GM21447 (cell line): ENCODE measurements at regions not wholly inside any gene's neighbourhood (a gene's known extent, or its start where the extent isn't known, plus 50 kb on each side); places are given as distances from the start of the nearest gene placed in this dataset.
"Not testable (repeated sequence)": the region's sequence is repeated elsewhere in the genome, so short reads cannot be mapped to it uniquely, and the experiment has no call there.

Experiments
- ATAC-seq: cut with Tn5 transposase; IDR thresholded peaks from one replicate; pipeline ENCODE4 v1.9.1; 2021; ENCODE audit not compliant: unreplicated experiment

DNA sequence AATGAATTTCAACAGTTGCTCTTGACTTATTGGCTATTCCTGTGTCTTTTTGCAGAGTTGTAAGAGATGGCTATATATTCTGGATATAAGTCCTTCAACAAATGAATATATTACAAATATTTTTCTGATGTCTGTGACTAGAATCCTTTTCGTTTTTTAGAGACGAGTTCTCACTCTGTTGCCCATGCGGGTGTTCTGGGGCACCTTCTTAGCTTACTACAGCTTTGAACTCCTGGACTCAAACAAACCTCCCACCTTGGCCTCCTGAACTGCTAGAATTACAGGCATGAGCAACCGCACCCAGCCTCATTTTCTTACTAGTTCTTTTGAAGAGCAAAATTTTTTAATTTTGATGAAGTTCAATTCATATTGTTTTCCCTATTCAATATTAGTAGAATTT, 287.8 kb downstream of the LIG4 start:
- ATAC-seq = no peak

DNA sequence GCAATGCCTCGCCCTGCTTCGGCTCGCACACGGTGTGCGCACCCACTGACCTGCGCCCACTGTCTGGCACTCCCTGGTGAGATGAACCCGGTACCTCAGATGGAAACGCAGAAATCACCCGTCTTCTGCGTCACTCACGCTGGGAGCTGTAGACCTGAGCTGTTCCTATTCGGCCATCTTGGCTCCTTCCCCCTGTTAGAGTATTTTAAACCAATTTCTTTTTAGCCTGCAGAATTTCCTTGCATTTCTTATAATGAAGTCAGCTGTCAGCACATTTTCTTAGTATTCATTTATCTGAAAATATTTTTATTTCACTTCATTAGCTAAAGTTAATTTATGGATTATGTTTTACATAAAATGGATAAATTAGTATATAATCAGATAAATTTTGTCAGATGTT, 288.8 kb downstream of the LIG4 start:
- not testable (repeated sequence) for ATAC-seq

DNA sequence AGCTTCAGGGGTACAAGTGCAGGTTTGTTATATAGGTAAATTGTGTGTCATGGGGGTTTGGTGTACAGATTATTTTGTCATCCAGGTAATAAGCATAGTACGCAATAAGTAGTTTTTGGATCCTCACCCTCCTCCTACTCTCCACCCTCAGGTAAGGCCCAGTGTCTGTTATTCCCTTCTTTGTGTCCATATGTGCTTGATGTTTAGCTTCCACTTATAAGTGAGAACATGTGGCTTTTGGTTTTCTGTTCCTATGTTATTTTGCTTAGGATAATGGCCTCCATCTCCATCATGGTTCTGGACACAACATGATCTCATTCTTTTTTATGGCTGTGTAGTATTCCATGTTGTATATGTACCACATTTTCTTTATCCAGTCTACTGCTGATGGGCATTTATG, 298.4 kb downstream of the LIG4 start:
- ATAC-seq = not testable (repeated sequence)

DNA sequence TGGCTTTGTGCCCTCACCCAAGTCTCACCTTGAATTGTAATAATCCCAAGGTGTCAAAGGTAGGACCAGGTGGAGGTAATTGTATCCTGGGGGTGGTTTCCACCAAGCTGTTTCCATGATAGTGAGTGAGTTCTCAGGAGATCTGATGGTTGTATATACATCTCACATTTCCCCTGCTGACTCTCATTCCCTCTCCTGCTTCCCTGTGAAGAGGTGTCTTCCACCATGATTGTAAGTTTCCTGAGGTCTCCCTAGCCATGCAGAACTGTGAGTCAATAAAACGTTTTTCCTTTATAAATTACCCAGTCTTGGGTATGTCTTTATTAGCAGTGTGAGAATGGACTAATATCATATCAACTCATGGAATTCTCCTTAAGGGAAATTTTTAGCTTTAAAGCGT, 302.6 kb downstream of the LIG4 start:
- no peak for ATAC-seq

DNA sequence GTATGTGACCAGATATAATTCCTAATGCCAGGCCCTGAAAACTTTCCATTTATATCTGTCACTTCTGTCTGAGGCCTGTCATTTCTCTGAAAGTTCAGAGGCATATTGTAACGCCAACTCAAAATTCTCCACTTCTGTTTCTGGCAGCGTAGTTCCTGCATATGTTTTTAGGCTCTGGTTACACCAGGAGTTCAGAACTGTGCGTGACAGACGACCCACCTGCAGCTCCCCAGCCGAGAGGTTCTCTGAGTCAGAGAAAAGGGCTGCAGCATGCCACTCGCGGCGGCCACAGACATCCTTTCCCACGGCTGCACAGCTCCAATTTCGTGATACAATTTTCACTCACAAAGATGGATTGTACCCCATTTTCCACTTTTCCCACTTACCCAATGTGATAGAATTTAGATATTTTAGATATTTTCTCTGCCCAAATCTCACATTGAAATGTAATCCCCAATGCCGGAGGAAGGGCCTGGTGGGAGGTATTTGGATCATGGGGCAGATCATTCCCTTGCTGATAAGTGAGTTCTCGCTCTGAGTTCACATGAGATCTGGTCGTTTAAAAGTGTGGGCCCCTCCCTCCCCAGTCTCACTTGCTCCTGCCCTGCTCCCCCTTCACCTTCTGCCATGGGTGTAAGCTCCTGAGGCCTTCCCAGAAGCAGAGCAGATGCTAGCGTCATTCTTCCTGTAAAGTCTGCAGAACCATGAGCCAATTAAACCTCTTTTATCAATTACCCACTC, 308.1 kb downstream of the LIG4 start:
- ATAC-seq = no peak

DNA sequence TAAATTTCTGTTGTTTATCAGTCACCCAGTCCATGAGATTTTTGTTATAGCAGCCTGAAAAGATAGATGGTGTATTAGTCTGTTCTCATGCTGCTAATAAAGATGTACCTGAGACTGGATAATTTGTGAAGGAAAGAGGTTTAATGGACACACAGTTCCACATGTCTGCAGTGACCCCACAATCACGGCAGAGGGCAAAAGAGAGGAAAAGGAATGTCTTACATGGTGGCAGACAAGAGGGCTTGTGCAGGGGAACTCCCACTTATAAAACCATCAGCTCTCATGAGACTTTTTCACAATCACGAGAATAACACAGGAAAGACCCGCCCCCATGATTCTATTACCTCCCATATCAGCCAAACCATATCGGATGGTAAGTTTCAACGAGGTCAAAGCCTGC, 309.2 kb downstream of the LIG4 start:
- ATAC-seq = no peak

DNA sequence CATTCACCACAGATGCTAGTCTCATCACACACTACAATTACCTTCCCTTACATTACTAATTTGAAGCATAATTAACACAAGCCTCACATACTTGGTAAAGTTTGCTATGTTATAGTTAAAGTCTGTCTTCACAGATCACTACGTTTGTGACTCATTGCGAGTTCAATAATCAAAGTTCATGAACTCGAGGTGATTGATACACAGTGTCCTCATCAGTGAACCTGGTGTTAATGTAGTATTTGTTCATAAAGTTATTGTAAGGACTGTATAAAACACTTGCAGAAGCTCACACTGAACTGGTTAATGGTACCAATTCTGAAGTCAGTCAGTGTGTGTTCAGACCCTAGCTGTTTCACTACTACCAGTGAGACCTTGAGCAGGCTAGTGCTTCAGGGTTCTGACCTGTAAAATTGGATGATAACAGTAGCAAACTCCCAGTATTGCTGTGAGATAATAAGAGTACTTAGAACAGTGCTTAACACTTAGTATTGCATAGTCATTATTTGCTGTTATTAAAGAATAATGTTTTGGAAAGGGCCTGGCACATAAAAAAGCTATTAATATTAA, 313.3 kb downstream of the LIG4 start:
- no peak for ATAC-seq

DNA sequence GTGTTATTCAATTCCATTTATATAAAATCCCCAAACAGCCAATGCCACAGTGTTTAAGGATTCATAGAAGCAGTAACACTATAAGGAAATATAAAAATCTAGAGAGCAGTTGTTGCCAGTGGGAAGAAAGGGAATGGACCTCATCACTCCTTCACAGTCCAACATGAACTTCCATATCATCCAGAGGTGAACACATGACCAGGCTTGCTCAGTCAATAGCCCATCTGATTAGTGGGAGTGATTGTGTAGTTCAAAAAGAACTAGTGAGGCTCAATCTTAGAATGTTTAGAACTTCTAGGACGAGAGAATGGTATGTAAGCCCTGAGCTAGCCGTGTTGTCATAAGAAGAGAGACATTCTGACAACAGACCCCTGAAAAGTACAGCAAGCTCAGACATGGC, 314.1 kb downstream of the LIG4 start:
- ATAC-seq = no peak

DNA sequence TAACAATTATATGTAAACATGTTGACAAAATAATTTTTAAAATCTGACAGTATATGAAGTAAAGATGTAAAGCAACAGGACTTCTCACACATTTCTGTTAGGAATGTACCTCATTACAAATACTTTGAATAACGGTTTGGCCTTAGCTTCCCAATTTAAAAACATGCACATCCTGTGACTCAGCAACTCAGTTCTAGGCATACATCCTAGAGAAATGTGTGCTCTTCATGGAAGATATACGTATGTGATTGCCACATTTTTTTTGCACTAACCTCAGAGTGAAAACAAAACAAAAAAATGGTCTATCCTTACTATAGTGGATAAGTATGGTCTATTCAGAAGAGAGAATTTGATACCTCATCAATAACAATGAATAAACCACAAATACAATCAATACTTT, 314.6 kb downstream of the LIG4 start:
- no peak for ATAC-seq

DNA sequence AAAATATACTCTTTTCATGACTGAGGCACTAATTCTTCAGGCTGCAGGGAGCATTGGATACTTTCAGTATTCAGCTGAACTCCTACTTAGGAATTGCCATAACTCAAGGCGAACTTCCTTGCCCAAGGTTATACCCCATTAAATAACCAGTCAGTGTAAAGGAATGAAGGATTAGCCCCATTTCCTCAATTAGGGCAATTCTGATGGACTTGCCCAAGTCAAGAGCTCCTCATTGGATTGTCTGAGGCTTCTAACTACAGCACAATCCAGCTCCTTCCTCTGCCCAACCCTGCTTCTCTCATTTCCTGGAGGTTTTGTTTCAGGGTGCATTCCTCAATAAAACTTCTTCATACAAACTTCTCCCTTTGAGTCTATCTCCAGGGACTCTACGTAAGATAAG, 329.2 kb downstream of the LIG4 start:
- ATAC-seq = no peak

DNA sequence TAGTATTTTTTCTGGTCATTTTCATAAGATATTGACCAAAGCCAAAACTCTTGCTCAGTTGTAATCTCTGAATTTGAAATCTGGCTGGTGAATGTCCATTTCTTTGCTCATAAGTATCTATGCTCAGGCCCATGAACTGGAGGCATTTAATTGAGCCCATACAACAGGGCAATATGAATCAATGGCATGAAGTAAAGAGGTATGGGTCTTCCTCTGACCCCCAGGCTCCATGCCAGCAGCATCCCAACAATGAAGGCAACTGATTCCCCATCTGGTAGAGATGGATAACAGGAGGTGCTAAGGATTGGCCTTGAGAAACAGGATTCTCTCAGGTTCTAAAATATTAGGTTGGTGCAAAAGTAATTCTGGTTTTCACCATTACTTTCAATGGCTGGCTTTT, 330.8 kb downstream of the LIG4 start:
- ATAC-seq = no peak

DNA sequence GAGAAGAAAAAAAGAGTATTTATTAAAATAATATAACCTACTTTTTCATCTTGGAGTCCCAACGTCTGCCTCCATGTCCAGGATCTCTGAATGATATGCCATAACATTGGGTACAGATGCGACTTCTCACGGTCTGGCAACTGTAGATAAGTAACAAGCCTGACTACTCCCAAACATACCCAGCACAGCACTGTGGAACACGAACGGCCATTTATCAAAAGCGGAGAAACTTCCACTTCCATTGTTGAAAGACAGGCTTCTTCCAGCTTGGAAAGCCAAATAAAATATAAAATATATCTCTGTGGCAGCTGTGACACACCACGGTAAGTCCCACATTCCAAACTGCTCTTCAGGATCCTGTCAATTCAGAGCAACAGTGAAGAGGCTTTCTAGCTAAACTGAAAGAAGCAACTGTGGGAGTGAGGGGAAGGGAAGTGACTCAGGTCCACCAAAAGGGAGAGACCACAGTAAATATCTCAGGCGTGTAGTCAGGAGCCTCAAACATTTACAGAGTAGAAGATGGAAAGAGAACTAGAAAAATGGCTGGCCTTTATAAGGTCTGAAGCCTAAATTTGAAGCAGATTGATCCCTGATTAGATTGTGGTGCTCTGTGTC, 331.7 kb downstream of the LIG4 start:
- ATAC-seq = no peak

DNA sequence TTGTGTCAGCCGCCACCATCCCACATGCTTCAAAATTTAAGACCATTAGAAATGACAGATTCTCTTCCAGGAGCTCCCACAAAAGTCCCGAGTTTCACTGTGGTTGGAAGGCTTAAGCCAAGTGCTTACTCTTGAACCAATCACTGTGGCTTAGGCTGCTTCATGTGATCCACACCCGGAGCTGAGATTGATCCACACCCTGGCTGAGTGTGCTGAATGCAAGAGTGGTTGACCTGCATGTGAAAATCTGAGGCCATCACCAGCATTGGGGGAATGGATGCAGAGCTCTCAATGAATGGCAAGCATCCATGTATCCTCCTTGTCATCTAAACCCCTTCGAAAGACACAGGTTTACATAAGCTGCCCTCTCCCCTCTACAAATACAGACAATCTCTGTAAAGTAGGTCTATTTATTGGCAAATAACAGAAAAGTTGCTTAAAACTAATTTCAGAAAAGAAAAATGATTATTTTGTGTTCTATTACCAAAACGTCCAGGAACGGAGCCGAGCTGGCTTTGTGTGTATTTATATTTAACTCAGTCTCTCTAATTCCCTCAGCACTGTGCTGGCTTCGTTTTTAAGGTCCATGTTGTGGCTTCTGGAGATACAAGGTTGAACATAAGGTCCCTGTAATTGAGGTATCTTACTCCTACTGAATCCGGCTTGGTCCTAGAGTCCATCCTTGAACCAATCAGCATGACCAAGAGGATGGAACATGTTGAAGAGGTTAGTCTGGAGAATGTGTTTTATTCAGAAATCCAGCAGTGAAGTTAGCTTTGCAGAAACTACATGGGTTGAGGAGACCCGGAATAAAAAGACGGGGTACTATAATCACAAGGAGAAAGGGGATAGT, 332.4 kb downstream of the LIG4 start:
- ATAC-seq = no peak

DNA sequence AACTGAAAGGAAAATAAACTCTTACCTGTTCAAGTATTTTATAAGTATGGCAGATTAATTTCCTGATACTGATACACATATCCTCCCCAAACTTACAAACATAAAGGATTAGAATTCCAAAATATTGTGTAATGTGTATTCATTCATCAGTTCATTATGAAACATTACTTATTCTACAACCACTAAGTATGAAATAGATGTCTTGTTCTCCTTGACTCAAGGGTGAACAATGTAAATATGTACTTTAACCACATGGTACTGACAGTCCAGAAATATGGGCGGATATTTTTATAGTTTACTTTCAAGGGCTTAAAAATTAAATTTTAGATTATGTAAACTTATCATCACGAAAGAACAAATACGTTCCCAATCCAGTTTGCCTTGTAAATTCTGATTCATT, 334.0 kb downstream of the LIG4 start:
- ATAC-seq = no peak

DNA sequence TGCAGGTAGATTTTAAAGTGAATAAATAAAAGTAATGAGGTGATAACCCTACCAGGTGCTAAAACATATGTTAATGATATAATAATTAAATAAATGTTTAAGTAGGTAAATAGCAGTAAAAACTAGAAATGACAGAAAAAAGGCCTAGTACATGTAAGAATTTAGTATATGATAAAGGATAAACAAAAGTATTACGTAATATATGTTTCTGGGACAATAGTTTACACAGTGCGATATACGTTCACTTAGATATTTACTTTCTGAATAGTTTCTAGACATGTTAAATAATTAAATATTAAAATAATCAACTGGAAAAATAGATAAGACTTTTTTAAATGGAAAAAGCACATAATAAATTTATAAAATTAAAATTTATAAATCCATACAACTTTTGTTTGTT, 340.9 kb downstream of the LIG4 start:
- ATAC-seq = no peak

DNA sequence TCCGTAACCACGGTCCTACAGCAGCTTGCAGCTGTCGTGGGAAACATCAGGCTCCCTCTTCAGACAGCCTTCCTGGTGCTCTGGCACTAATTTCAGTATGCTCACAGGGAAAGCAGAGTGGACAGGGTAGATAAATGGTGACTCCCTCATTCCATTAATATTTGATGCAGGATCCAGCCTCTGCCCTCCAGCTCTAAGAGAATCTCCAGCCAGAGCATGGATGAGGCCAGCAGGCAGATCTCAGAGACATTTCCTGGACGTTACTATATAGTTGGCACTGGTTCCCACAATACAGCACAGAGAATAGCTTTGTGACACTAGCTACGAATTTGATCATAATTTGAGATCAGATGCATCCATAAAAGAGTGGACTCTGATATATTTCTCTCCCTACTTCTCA, 341.4 kb downstream of the LIG4 start:
- no peak for ATAC-seq

DNA sequence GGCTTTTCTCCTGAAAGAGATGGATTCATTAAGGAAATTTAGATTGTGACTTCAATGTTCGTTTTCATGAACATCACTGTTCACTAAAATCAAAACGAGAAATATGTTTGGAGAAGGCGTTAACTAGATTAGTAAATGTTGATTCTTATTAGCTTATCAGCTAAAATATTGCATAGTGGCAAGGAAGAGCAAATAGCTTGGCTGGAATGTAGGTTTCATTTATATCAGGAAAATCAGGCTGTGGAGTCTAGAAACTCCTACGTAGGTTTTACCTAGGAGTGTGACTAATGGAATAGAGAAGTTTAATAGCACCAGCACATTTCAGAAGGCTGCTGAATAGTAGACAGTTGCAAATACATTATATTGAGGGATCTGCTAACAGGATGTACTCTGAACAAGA, 344.9 kb downstream of the LIG4 start:
- ATAC-seq = no peak

DNA sequence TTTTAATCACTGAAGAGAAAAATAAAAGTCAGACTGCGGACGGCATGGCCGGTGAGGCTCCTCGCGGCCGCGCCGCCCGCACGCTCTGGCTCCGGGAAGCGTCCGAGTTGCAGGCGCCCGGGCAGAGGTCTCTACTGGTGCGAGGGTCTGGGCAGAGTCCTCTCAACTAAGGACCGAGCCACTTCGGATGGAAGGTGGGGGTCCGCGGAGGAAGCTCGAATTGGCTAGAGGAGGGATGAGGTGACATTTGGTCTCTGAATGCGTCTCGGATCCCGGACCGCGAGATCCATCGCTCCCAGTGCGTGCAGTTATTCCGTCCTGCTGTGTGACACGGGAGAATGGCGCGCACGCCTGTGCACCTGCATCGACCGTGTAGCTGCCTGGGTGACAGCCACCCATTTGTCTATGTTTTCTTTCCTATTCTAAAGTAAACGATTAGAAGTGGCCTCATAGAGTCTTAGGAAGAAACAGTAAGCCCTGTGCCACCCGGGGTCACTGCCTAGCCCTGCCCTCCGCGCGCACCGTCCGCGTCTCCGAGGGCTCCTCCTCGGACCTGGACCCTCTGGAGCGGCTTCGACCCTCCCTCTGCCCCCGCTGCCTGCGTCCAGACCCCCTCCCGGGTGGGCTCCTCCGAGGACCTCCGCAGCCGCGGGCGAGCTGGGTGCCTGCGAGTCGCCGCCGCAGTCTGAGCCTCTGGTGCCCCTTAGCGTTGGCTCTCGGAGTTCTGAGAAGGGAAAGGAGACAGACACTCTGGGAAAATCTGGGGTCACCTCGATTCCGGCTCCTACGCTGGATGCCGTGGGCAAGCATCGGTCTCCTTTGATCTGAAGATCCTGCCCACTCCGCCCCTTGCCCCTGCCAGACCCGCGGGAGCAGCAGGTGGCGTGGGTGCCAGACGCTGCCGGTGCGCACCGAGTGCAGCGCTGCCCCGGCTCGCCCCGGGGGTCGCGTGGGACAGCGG, 347.4 kb downstream of the LIG4 start:
- no peak for ATAC-seq

DNA sequence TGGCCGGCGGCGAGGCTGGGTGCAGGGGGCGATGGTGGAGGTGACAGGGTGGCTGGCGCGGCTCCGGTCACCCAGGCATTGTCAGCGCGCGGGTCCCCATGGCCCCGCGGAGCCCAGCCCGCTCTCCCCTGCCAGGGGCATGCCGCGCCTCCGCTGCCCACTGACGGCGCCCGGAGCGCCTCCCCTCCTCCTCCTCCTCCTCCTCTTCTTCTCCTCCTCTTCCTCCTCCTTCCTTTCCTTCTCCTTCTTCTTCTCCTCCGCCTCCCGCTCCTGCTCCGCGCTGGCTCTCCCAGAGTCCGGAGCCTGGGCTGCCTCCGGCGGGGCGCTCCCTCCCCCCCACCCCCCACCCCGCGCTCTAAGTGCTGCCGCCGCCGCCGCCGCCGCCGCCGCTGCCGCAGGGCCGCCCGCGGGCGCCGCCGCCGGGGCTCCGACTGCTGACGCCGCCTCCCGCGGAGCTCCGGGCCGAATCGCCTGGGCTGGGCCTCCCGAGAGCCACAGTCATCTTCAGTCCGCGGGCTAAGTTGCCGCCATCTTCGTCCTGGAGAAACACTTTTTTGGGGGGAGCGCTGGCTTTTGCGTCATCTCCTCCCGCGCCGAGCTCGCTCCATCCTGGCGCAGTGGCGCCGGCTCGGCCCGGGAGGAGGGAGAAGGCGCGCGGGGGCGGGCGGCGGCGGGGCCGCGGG, 348.3 kb downstream of the LIG4 start:
- no peak for ATAC-seq
